Neuronal stem cell (in vitro differentiated cells): ENCODE measurements at regions not wholly inside any gene's neighbourhood (a gene's known extent, or its start where the extent isn't known, plus 50 kb on each side); places are given as distances from the start of the nearest gene placed in this dataset.
A peak's percentile ranks its signal among the peaks of the same experiment; 100 is the strongest.

Source experiments
- DNase-seq: peaks from one replicate; pipeline ENCODE4 v3.0.0-alpha.2; 2013; ENCODE audit warnings: low spot score
- H2AFZ ChIP-seq: one replicate; pipeline ENCODE4 v1.6.1; 2013; ENCODE audit warnings: mild to moderate bottlenecking, low read length, inconsistent platforms
- H2AK5ac ChIP-seq: 2 replicates; pipeline ENCODE4 v1.6.1; 2013; ENCODE audit warnings: low read depth, mild to moderate bottlenecking, inconsistent platforms, low read length, moderate library complexity, mixed read lengths
- H2BK120ac ChIP-seq: 2 replicates; pipeline ENCODE4 v1.6.1; 2013; ENCODE audit warnings: low read depth, mild to moderate bottlenecking, inconsistent platforms, low read length, moderate library complexity, mixed read lengths
- H2BK12ac ChIP-seq: one replicate; pipeline ENCODE4 v1.6.1; 2013; ENCODE audit warnings: low read length, inconsistent platforms
- H2BK15ac ChIP-seq: 2 replicates; pipeline ENCODE4 v1.6.1; 2013; ENCODE audit warnings: mild to moderate bottlenecking, low read length, inconsistent platforms, mixed read lengths
- H2BK5ac ChIP-seq: one replicate; pipeline ENCODE4 v1.6.1; 2013; ENCODE audit warnings: inconsistent platforms, mild to moderate bottlenecking, low read length, moderate library complexity
- H3K14ac ChIP-seq: one replicate; pipeline ENCODE4 v1.6.1; 2013; ENCODE audit warnings: low read length, inconsistent platforms
- H3K18ac ChIP-seq: 2 replicates; pipeline ENCODE4 v1.6.1; 2013; ENCODE audit warnings: low read length, inconsistent platforms
- H3K23ac ChIP-seq: 2 replicates; pipeline ENCODE4 v1.6.1; 2013; ENCODE audit warnings: low read depth, mild to moderate bottlenecking, mixed read lengths, low read length, inconsistent platforms; ENCODE audit not compliant: poor library complexity
- H3K27ac ChIP-seq: replicated peaks from 3 replicates; pipeline ENCODE4 v1.5.1; 2013; ENCODE audit warnings: low read length, inconsistent platforms
- H3K27me3 ChIP-seq, 3 experiments: 2 replicates each; pipeline ENCODE4 v1.6.1; 2013; ENCODE audit warnings: low read length in 3 of 3, mild to moderate bottlenecking in 2 of 3, inconsistent platforms in 1 of 3, low read depth in 1 of 3, mixed read lengths in 1 of 3, moderate library complexity in 1 of 3; ENCODE audit not compliant: control insufficient read depth in 3 of 3, insufficient read depth in 3 of 3
- H3K36me3 ChIP-seq, 2 donors: replicated peaks in 1 of 2; 2 replicates each; pipeline ENCODE4 v1.6.1; 2013; ENCODE audit warnings: low read length in 2 of 2; ENCODE audit not compliant: control insufficient read depth in 2 of 2, insufficient read depth in 2 of 2
- H3K4ac ChIP-seq: 2 replicates; pipeline ENCODE4 v1.6.1; 2013; ENCODE audit warnings: inconsistent platforms, mild to moderate bottlenecking, low read length, moderate library complexity
- H3K4me1 ChIP-seq, 2 donors: 1 replicate in 1 of 2; 2 replicates in 1 of 2; pipeline ENCODE4 v1.6.1; 2013; ENCODE audit warnings: low read length in 2 of 2, low read depth in 1 of 2; ENCODE audit not compliant: control insufficient read depth in 2 of 2, insufficient read depth in 1 of 2
- H3K4me2 ChIP-seq: one replicate; pipeline ENCODE4 v1.6.1; 2013; ENCODE audit warnings: mild to moderate bottlenecking, low read length, inconsistent platforms; ENCODE audit not compliant: insufficient read depth, poor library complexity, severe bottlenecking
- H3K4me3 ChIP-seq, 2 donors: 2 replicates each; pipeline ENCODE4 v1.5.1; 2013; ENCODE audit warnings: low read length in 2 of 2, mild to moderate bottlenecking in 2 of 2, inconsistent platforms in 1 of 2, moderate library complexity in 1 of 2
- H3K79me1 ChIP-seq: one replicate; pipeline ENCODE4 v1.6.1; 2013; ENCODE audit warnings: low read depth, mild to moderate bottlenecking, inconsistent platforms, low read length, moderate library complexity
- H3K9ac ChIP-seq: one replicate; pipeline ENCODE4 v1.6.1; 2013; ENCODE audit warnings: mild to moderate bottlenecking, low read depth, low read length, inconsistent platforms; ENCODE audit not compliant: poor library complexity
- H3K9me3 ChIP-seq, 2 donors: replicated peaks in 1 of 2; 2 replicates each; pipeline versions ENCODE3 to v1.6.1; 2013; ENCODE audit warnings: low read length in 2 of 2, mild to moderate bottlenecking in 2 of 2, inconsistent platforms in 1 of 2, low read depth in 1 of 2, mixed read lengths in 1 of 2, moderate library complexity in 1 of 2; ENCODE audit not compliant: control insufficient read depth in 2 of 2, insufficient read depth in 1 of 2
- H4K8ac ChIP-seq: one replicate; pipeline ENCODE4 v1.6.1; 2013; ENCODE audit warnings: low read depth, mild to moderate bottlenecking, inconsistent platforms, low read length, moderate library complexity
- H4K91ac ChIP-seq: one replicate; pipeline ENCODE4 v1.6.1; 2013; ENCODE audit warnings: low read length, low read depth, mild to moderate bottlenecking, inconsistent platforms; ENCODE audit not compliant: poor library complexity
- WGBS, 2 donors: extraction: QIAGEN DNeasy Blood & Tissue Kit; methylation state at CpG; one replicate each; pipeline ENCODE4 v1.1.7; 2013; ENCODE audit warnings: missing lambda C conversion rate in 2 of 2, mixed read lengths in 1 of 2; ENCODE audit not compliant: insufficient read length in 2 of 2, insufficient replicate concordance in 1 of 2; ENCODE audit errors: extremely low coverage in 2 of 2; 5-methylcytosine and 5-hydroxymethylcytosine counted together

DNA sequence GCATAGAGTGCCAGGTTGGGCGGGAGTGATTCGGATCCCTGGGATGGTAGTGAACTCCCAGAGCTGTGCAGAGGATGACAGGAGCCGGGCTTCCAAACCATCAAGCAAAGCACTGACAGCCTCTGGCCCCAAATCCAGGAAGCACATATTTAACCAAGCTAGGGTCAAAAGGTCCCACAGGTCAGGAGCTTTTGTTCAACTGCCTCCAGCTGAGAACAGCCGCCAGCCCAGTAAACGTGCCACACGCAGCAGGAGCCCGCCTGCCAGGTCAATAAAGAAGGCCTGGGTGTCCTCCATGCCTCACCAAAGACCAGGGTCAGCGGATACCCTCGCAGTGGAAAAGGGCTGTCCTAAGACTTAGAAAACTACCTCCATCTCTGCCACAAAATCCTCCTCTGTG is 184.7 kb upstream of the LINGO1 start:
- Histone ChIP-seq H3K23ac (peak overlapping the region; percentile 77), H3K4ac (no peak overlapping the region), H3K9me3 (no peaks in the 10 kb centered on the region), H3K4me1 (peaks cover 9 to 19% of the 10 kb centered on the region in 2 donors), H3K27me3 (peaks cover 10 to 78% (median 36%) of the 10 kb centered on the region in 3 experiments), H3K27ac (no peak overlapping the region), H2BK15ac (no peak overlapping the region), H2BK120ac (no peak overlapping the region), H3K18ac (peak overlapping the region; percentile 62), H2BK12ac (no peak overlapping the region), H2AFZ (no peak overlapping the region), H3K36me3 (no peaks in the 10 kb centered on the region), H3K4me2 (peak overlapping the region; percentile 12), H4K8ac (no peak overlapping the region), H3K4me3 (no peak overlapping the region), H3K79me1 (no peaks in the 10 kb centered on the region), H4K91ac (no peak overlapping the region), H2AK5ac (peak overlapping the region; percentile 54), H3K14ac (no peak overlapping the region), H3K9ac (no peak overlapping the region), H2BK5ac (peak overlapping the region; percentile 44)
- no CpG with 5 or more reads among the region's 9 CpGs for WGBS, 2 donors
- DNase-seq, result no peak

DNA sequence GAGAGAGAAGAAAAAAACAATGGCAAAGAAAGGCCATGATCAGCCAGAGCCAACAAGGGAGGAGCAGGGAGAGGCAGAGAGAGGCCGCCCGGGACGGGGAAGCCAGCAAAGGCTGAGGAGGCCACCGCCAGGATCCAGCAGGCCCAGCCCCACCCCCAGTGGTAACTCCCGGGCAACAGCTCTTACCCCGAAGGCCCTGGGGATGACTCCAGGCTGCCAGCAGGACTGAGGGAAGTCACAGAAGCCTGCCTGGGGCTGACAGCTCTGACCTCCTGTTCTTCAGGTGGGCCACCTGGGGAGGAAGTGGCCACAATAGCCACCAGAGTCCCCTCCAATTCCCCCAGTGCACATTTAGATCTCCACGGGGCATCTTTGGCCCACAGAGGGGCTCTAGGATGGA is 184.3 kb upstream of the LINGO1 start:
- WGBS, 2 donors, result no CpG with 5 or more reads among the region's 7 CpGs

DNA sequence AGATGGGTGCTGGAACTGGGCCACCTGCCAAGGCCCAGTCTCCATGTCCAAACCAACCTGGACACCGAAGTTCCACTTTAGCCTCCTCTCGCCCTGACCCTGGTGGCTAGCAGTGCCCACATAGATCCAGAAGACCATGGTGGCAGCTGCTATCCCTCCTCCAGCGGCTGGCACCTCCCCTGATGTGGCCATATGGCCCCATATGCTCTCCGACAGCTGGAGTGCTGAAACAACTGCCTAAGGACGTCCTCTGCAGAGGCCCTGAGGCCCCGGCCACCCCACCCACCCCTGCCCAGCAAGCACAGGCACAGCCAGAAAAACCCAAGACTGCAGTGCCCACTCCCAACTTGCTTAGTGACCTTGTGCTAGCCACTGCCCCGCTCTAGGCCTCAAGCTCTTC is 182.3 kb upstream of the LINGO1 start:
- H3K4me1 ChIP-seq, result peaks cover 12 to 26% of the 10 kb centered on the region in 2 donors
- H3K27ac ChIP-seq, result no peak overlapping the region
- peak overlapping the region; percentile 79 for H2BK5ac ChIP-seq
- H4K91ac ChIP-seq, result no peak overlapping the region
- H2AFZ ChIP-seq, result no peak overlapping the region
- peak overlapping the region; percentile 68 for H2BK15ac ChIP-seq
- H3K36me3 ChIP-seq, result no peaks in the 10 kb centered on the region
- peak overlapping the region; percentile 16 for H2BK12ac ChIP-seq
- H3K4me3 ChIP-seq, result no peak overlapping the region
- H3K9me3 ChIP-seq, result no peaks in the 10 kb centered on the region
- peak overlapping the region; percentile 89 for H2BK120ac ChIP-seq
- H3K23ac ChIP-seq, result peak overlapping the region; percentile 45
- peak overlapping the region; percentile 96 for H2AK5ac ChIP-seq
- H3K14ac ChIP-seq, result no peak overlapping the region
- no peak overlapping the region for H3K4me2 ChIP-seq
- peaks cover 10 to 63% (median 22%) of the 10 kb centered on the region in 3 experiments for H3K27me3 ChIP-seq
- H3K18ac ChIP-seq, result peak overlapping the region; percentile 49
- no peak overlapping the region for H3K4ac ChIP-seq
- H4K8ac ChIP-seq, result no peak overlapping the region
- no peak overlapping the region for H3K9ac ChIP-seq
- WGBS, 2 donors, result no CpG with 5 or more reads among the region's 7 CpGs
- no peak for DNase-seq
- H3K79me1 ChIP-seq, result no peaks in the 10 kb centered on the region

More for the DNA sequence above, 184.3 kb upstream of the LINGO1 start:
- Histone ChIP-seq H2BK120ac (peak overlapping the region; percentile 21), H3K4me1 (peaks cover 11 to 21% of the 10 kb centered on the region in 2 donors), H2AK5ac (peak overlapping the region; percentile 74), H3K23ac (peak overlapping the region; percentile 77), H3K27me3 (peaks cover 10 to 73% (median 36%) of the 10 kb centered on the region in 3 experiments), H3K18ac (peak overlapping the region; percentile 62), H3K9me3 (no peaks in the 10 kb centered on the region), H3K79me1 (no peaks in the 10 kb centered on the region), H3K4me3 (no peak overlapping the region), H2BK5ac (peak overlapping the region; percentile 44), H3K27ac (no peak overlapping the region), H3K9ac (no peak overlapping the region), H2BK12ac (no peak overlapping the region), H2BK15ac (no peak overlapping the region), H3K36me3 (no peaks in the 10 kb centered on the region), H3K4me2 (no peak overlapping the region), H3K4ac (no peak overlapping the region), H4K91ac (no peak overlapping the region), H4K8ac (no peak overlapping the region), H3K14ac (no peak overlapping the region), H2AFZ (no peak overlapping the region)
- DNase-seq, result no peak

DNA sequence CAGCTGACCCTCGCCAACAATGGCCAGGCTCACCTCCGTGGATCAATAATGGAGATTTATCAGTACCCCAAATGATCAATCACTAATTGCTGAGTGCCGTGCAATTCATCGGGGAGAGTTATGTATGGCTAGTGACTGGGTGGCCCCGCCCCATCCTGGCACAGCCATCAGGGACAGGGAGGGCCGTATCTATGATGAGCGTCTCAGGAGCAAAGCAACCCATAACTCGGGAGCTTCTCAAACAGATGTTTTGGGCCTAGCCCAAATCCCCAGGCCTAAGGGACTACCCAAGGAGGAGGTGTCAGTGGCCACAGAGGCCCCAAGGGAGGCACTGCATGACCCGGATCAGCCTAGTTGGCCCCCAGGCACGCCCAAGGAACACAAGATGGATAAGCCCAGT is 180.0 kb upstream of the LINGO1 start:
- Histone ChIP-seq H2BK120ac (no peak overlapping the region), H2BK5ac (no peak overlapping the region), H2AFZ (no peak overlapping the region), H3K4ac (no peak overlapping the region), H3K79me1 (no peaks in the 10 kb centered on the region), H2BK12ac (no peak overlapping the region), H3K36me3 (no peaks in the 10 kb centered on the region), H3K4me3 (no peak overlapping the region), H4K91ac (no peak overlapping the region), H3K14ac (no peak overlapping the region), H4K8ac (no peak overlapping the region), H3K4me1 (peaks cover 9 to 31% of the 10 kb centered on the region in 2 donors), H2BK15ac (no peak overlapping the region), H3K4me2 (no peak overlapping the region), H3K18ac (no peak overlapping the region), H3K27me3 (peaks cover 0 to 61% (median 0%) of the 10 kb centered on the region in 3 experiments), H3K23ac (no peak overlapping the region), H3K9ac (no peak overlapping the region), H3K9me3 (no peaks in the 10 kb centered on the region), H3K27ac (no peak overlapping the region), H2AK5ac (no peak overlapping the region)
- no CpG with 5 or more reads among the region's 10 CpGs for WGBS, 2 donors
- no peak for DNase-seq
